SJSA1 (cell line): ENCODE measurements at regions not wholly inside any gene's neighbourhood (a gene's known extent, or its start where the extent isn't known, plus 50 kb on each side); places are given as distances from the start of the nearest gene placed in this dataset.

Experiments used
- DNase-seq, 2 experiments: peaks; one replicate each; pipeline ENCODE4 v3.0.0-alpha.2; 2015 to 2020; ENCODE audit warnings: low spot score in 2 of 2, low read depth in 1 of 2
- H3K27ac ChIP-seq: fragments of 250-450 bp; sonication (Bioruptor Pico); 2 replicates; pipeline ENCODE4 v1.5.1; 2020; ENCODE audit warnings: mild to moderate bottlenecking, moderate library complexity
- H3K27me3 ChIP-seq: fragments of 250-450 bp; sonication (Bioruptor Pico); replicated peaks from 2 replicates; pipeline ENCODE4 v1.5.1; 2020; ENCODE audit warnings: mild to moderate bottlenecking, moderate library complexity
- H3K36me3 ChIP-seq: fragments of 250-450 bp; sonication (Bioruptor Pico); 2 replicates; pipeline ENCODE4 v1.5.1; 2020; ENCODE audit warnings: mild to moderate bottlenecking
- H3K4me1 ChIP-seq: fragments of 250-450 bp; sonication (Bioruptor Pico); replicated peaks from 2 replicates; pipeline ENCODE4 v1.6.1; 2021; ENCODE audit warnings: mild to moderate bottlenecking
- H3K4me3 ChIP-seq: fragments of 250-450 bp; sonication (Bioruptor Pico); 2 replicates; pipeline ENCODE4 v1.5.1; 2020; ENCODE audit warnings: mild to moderate bottlenecking
- H3K9me3 ChIP-seq: fragments of 250-450 bp; sonication (Bioruptor Pico); replicated peaks from 2 replicates; pipeline ENCODE4 v1.5.1; 2020; ENCODE audit warnings: mild to moderate bottlenecking

DNA sequence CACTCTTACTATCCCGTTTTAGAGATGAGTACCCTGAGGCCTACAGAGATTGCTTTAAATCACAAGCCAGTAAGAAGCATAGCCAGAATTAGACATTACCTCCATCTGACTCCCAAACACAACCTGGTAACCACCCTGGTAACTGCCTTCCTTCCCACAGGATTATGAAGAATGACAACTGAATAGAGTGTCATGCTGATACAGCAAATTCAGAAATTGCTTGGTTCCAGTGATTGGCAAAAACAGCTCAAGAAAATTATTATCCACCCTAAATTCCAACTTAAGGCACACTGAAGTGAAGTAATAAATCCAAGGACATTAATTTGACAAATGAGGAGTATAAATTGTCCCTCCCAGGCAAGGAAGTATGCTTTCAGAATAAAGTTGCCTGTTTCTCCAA lies 195.8 kb upstream of the RBMS1 start:
- DNase-seq, result no peak
- H3K9me3 ChIP-seq, result no peaks in the 10 kb centered on the region
- H3K36me3 ChIP-seq, result no peaks in the 10 kb centered on the region
- no peak overlapping the region for H3K27ac ChIP-seq
- H3K4me3 ChIP-seq, result no peak overlapping the region
- no peaks in the 10 kb centered on the region for H3K27me3 ChIP-seq
- no peaks in the 10 kb centered on the region for H3K4me1 ChIP-seq

DNA sequence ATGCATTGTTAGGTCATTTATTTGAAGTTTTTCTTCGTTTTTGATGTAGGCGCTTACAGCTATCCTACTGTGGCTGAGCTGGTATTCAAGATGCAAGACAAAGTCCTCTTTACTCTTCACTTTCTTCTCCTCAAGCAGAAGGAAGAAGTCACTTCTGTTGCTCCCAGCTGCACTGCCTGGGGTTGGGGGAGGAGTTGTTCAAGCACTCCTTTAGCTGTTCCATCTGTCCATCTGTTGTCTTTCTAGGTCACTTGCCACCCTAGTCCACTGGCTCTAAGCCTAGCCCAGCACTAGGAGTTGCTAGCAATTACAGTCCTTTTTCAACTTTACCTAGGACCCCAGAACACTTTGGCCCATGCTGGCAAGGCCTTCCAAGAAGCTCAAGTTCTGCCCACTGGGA lies 200.6 kb upstream of the RBMS1 start:
- Histone ChIP-seq H3K4me1 (no peaks in the 10 kb centered on the region), H3K4me3 (no peak overlapping the region), H3K27me3 (no peaks in the 10 kb centered on the region), H3K27ac (no peak overlapping the region), H3K9me3 (no peaks in the 10 kb centered on the region), H3K36me3 (no peaks in the 10 kb centered on the region)
- no peak for DNase-seq

DNA sequence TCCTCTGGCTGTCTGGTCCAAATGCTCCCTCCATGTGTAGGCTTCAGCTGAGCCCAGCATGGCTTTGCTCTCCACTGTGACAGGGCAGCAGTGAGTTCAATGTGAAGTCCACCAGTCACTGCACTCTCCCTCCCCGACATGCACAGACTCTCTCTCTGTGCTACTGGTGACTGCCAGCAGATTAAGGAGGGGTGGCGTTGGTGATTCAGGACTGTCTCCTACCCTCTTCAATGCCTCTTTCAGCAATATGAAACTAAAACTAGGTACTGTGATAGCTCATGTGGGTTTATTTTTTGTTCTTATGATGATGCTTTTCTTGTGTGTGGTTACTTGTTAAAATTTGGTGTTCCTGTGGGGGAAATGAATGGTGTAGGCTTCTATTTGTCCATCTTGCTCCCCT lies 201.0 kb upstream of the RBMS1 start:
- Histone ChIP-seq H3K4me3 (no peak overlapping the region), H3K36me3 (no peaks in the 10 kb centered on the region), H3K9me3 (no peaks in the 10 kb centered on the region), H3K27ac (no peak overlapping the region), H3K27me3 (no peaks in the 10 kb centered on the region), H3K4me1 (no peaks in the 10 kb centered on the region)
- no peak for DNase-seq

DNA sequence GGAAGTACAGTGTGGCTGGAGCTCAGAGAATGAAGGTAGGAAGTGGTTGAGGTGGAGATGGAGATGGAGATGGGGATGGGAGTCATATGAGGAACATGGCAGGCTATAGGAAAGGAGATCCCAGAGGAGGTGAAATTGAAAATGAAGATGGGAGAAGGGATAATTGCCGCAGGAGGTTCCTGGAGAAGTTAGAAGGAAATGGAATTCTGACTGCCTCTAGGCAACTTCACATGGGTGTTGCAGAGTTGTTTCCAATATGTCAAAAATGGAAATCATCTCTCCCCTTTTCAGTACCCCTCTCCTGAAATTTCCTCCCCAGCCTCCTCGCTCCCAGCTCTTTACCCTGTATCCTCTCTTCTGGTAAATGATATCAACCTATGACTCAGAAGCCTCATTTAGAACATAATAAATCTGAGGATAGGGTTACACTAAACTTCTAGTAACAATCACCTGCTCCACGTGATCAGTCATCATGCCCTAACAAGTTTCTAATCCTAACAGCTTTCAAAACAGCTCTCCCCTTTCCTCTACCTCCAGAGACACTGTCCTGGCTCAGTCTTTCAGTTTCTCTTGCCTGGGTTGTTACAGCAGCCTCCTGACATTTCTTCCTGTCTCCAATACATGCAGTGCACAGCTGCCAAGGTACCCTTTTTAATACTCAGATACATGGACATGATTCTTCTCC lies 201.9 kb upstream of the RBMS1 start:
- Histone ChIP-seq H3K36me3 (no peaks in the 10 kb centered on the region), H3K27me3 (no peaks in the 10 kb centered on the region), H3K4me3 (no peak overlapping the region), H3K9me3 (no peaks in the 10 kb centered on the region), H3K4me1 (no peaks in the 10 kb centered on the region), H3K27ac (no peak overlapping the region)
- no peak for DNase-seq

DNA sequence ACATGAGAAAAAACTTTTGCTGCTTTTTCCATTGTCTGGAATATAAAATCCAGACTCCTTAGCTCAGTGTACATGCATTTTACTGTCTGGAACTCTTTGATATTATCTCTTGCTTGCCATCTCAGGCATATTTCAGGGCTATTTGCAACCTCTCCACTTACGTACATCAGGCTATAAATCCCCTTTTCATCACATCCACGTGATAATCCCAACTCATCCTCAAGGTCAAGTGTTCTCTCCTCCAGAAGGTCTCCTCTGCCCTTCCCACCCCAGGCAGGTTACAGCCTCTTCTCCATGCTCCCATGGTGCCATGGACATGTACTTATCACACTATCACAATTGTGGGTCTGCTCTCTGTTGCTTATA lies 202.5 kb upstream of the RBMS1 start:
- Histone ChIP-seq H3K27me3 (no peaks in the 10 kb centered on the region), H3K9me3 (no peaks in the 10 kb centered on the region), H3K36me3 (no peaks in the 10 kb centered on the region), H3K4me1 (no peaks in the 10 kb centered on the region), H3K4me3 (no peak overlapping the region), H3K27ac (no peak overlapping the region)
- no peak for DNase-seq

DNA sequence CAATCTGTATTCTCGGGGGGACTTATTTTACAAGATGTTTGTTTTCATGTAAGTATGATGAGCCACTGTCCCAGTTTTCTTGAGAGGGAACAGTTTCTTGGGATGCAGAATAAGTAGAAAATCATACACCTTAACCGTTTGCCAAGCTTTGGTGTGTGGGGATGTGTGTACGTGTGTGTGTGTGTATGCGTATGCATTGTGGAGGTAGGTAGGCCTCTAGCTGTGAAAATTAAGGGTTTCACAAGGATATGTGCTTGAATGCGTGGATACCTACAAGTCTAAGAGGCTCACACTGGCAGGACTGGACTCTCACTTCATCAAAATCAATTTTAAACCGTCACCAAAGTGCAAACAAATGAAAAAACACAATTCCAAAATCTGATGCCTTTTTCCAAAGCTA lies 204.2 kb upstream of the RBMS1 start:
- Histone ChIP-seq H3K4me3 (no peak overlapping the region), H3K9me3 (no peaks in the 10 kb centered on the region), H3K36me3 (no peaks in the 10 kb centered on the region), H3K27me3 (no peaks in the 10 kb centered on the region), H3K27ac (no peak overlapping the region), H3K4me1 (no peaks in the 10 kb centered on the region)
- no peak for DNase-seq

DNA sequence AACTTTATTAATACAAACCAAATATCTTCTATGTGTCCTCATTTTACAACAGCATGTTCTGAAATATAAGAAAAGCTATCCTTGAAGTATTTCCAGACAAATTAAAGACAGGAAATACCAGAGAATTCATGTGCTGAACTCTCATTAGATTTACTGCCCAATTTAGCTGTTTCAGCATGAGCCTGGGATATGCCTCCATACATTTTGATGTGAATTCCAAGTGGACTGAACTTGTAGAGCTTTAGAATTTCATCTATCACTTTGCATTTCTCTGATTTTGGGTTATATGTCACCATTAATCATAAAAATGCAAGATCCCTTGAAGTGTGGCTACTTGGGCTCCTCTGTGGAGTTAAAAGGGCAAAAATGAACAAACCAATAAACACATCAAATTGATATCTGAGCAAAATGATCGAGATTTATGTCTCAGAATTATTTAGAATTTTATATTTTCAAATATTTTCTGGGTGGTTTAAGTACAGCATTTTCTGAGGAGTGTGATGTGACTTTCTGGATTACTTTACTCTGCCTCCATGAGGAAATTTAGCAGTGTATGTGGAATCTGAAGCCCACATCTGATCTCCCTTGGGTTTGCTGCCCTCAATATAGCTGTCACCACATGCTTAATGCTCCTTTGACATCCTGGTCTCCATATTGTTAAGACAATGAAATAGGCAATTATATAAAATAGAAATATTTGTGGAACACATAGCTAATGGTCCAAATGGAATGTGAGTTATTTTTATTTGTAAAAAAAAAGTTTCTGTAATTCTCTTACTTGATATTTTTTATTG lies 206.6 kb upstream of the RBMS1 start:
- DNase-seq, result no peak
- Histone ChIP-seq H3K4me1 (peaks cover 15% of the 10 kb centered on the region), H3K4me3 (no peak overlapping the region), H3K27ac (no peak overlapping the region), H3K36me3 (no peaks in the 10 kb centered on the region), H3K27me3 (no peaks in the 10 kb centered on the region), H3K9me3 (no peaks in the 10 kb centered on the region)

DNA sequence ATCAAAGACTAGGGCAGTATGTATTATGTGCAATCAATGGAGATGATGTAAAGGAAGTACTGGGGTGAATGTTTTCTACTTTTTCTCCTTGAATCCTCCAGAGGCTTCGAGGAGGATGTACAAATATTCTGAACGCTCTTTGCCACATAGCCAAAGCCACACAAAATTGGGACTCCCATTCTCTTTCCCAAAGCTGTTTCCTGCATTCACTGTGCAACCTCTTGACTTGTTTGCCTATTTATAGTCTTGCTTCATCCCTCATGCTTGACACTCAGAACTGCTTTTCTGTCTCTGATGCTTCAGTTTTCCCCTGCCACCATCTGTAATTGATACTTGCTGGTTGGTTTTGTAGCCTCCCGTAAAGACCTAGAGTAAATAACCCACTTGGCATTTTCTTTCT lies 208.2 kb upstream of the RBMS1 start:
- no peak for DNase-seq
- Histone ChIP-seq H3K4me1 (peaks cover 19% of the 10 kb centered on the region), H3K4me3 (no peak overlapping the region), H3K27me3 (no peaks in the 10 kb centered on the region), H3K9me3 (no peaks in the 10 kb centered on the region), H3K27ac (no peak overlapping the region), H3K36me3 (no peaks in the 10 kb centered on the region)

DNA sequence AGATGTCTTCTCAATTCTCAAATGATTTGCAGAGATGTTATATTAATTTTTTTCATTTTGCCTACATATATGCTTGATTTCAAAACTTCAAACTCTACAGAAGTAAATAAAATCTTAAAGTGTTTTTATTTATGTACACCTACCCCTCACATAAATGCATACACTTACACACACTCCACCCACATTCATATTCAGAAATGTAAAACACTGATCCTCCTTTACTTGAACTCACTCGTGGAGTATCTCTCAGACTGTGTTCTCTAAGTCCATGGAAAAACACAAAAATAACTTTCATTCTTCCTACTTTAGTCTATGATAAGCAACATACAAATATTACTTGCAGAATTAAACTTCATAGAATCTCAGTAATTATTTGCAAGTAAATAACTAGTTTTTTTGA lies 209.1 kb upstream of the RBMS1 start:
- Histone ChIP-seq H3K27ac (no peak overlapping the region), H3K36me3 (no peaks in the 10 kb centered on the region), H3K27me3 (no peaks in the 10 kb centered on the region), H3K4me1 (peaks cover 19% of the 10 kb centered on the region), H3K9me3 (no peaks in the 10 kb centered on the region), H3K4me3 (no peak overlapping the region)
- DNase-seq, result no peak

DNA sequence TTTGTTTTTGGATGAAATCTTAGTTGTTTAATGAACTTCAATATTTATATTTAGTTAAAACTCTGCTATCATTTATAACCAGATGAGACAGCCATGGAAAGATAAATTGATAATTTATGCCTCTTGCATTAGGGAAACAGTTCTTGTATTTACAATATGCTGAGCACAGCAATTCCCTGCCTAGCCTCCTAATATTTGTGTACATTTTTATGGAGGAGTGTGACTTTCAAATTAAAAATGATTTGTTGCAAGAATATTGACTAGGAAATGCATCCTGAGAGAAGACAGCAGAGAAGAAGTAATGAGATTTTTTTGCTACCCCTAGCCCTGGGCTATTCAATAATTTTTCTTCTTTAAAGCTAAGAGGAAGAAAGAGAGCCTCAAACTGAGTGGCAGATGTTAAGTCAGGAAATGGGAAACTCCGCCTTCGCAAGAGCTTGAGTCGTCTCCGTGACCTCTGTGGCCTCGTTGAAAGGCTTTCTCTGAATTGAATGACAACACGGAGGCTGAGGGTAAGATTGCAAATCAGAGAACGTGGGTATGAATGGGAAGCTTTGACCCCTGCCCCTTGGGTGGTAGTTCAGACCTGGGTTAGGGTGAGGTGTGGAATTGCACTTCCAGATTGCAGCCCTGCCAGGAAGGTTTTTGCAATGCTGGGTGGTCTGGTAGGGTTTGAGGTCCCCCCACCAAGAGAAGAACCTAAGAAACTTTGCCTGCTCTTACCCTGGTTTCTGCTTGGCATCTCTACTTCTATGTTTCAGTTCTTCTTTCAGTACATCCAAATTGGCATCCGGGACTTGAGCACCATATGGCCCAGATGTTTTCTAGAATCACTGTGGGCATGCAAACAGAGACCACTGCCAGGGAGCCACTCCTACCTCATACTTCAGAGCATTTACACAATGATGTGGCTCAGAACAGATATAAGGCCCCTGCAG lies 210.3 kb upstream of the RBMS1 start:
- no peak for DNase-seq
- no peaks in the 10 kb centered on the region for H3K9me3 ChIP-seq
- peaks cover 19% of the 10 kb centered on the region for H3K4me1 ChIP-seq
- no peaks in the 10 kb centered on the region for H3K36me3 ChIP-seq
- no peak overlapping the region for H3K27ac ChIP-seq
- no peak overlapping the region for H3K4me3 ChIP-seq
- H3K27me3 ChIP-seq, result no peaks in the 10 kb centered on the region

DNA sequence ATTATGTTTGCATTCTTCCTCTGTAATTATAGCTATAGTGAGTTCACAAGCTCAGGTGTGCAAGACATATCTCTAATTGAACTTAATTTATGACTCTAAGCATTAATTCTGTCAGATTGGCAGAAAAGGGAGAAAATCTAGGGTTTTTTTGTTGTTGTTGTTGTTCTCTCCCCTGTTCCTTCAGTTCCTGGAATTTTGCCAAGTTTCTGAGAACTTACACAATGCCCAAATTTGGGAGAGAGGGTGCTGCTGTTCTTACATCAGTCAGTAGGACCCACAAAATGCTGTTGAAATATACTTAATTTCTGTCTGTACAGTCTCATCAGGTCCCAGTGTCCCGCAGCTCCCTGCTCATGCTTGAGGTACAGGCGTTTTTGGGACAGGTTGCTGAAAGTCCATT lies 221.8 kb upstream of the RBMS1 start:
- no peak for DNase-seq
- Histone ChIP-seq H3K4me3 (no peak overlapping the region), H3K9me3 (no peaks in the 10 kb centered on the region)

DNA sequence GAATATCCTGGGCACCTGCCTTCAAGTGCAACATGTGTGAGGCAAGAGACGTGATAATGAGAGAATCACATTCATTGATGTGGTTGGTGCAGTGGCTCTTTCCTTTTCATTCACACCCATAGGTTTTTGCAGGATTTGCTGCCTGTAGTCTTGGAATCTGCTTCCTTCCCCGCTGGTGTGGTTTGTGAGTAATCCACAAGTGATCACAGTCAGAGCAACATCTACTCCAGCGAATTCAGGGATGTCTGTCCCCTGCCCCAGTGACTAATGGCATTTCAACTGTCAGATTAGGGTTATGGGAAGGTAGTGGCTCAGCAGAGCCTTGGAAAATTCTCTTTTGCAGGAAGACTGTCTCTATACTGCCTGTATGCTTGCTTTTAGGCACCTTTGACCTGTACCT lies 225.5 kb upstream of the RBMS1 start:
- Histone ChIP-seq H3K4me1 (peaks cover 16% of the 10 kb centered on the region), H3K36me3 (no peaks in the 10 kb centered on the region), H3K27me3 (no peaks in the 10 kb centered on the region), H3K9me3 (no peaks in the 10 kb centered on the region), H3K4me3 (no peak overlapping the region), H3K27ac (no peak overlapping the region)
- DNase-seq, result peak; percentile 36 to 52

More for the DNA sequence above, 221.8 kb upstream of the RBMS1 start:
- Histone ChIP-seq H3K36me3 (no peaks in the 10 kb centered on the region), H3K4me1 (peaks cover 16% of the 10 kb centered on the region), H3K27ac (no peak overlapping the region), H3K27me3 (no peaks in the 10 kb centered on the region)

DNA sequence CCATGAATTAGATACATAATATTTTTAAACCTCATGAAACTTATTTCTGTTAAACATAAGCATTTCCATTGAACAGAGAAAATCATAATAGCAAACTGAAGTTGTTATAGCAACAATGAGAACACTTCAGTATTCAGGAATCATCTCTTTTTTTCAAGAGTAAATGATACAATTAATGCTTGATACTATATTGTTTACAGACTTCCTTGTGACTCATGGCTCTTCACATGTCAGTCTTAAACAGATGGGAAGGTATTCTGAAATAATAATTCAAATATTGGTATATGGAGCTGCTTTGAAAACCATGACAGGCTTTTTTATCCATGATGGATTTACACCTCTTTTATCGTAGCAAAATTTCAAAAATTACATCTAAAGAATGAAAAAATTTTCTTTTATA lies 226.5 kb upstream of the RBMS1 start:
- H3K27ac ChIP-seq, result 0 out of 2 replicates have a peak overlapping the region, but pooled peaks have one; percentile 4
- H3K9me3 ChIP-seq, result no peaks in the 10 kb centered on the region
- H3K4me3 ChIP-seq, result no peak overlapping the region
- DNase-seq, result no peak
- H3K27me3 ChIP-seq, result no peaks in the 10 kb centered on the region
- no peaks in the 10 kb centered on the region for H3K36me3 ChIP-seq
- H3K4me1 ChIP-seq, result peaks cover 16% of the 10 kb centered on the region
